AG09319 (cell line): ENCODE measurements at regions not wholly inside any gene's neighbourhood (a gene's known extent, or its start where the extent isn't known, plus 50 kb on each side); places are given as distances from the start of the nearest gene placed in this dataset.

Experiments
- DNase-seq: peaks from one replicate; pipeline ENCODE4 v3.0.0-alpha.2; 2010; ENCODE audit warnings: low read depth; ENCODE audit errors: extremely low read depth
- CTCF ChIP-seq: IDR thresholded peaks from 2 replicates; pipeline ENCODE4 v1.5.1; 2011; ENCODE audit warnings: low read depth, mild to moderate bottlenecking, inconsistent platforms, low read length, moderate library complexity

GRCh38 chr12:75721796-75722195 lies 210.4 kb upstream of the KRR1 start:
- DNase-seq: no peak
- TF ChIP-seq CTCF: no peak

- DNase-seq: no peak
- no peak for TF ChIP-seq CTCF
Measured at GRCh38 chr12:75720812-75721641, 209.6 kb upstream of the KRR1 start.

GRCh38 chr12:75717902-75718301 lies 206.5 kb upstream of the KRR1 start:
- DNase-seq: no peak
- TF ChIP-seq CTCF: no peak

- no peak for DNase-seq
- TF ChIP-seq CTCF: no peak
Measured at GRCh38 chr12:75716291-75717025, 205.0 kb upstream of the KRR1 start.

GRCh38 chr12:75715682-75716081 lies 204.3 kb upstream of the KRR1 start:
- TF ChIP-seq CTCF: no peak
- no peak for DNase-seq

- TF ChIP-seq CTCF: no peak
- DNase-seq: no peak
Measured at GRCh38 chr12:75715323-75715644, 203.9 kb upstream of the KRR1 start.

- no peak for DNase-seq
- TF ChIP-seq CTCF: no peak
Measured at GRCh38 chr12:75714462-75715322, 203.3 kb upstream of the KRR1 start.
